ENCODE measurements at regions not wholly inside any gene's neighbourhood (a gene's known extent, or its start where the extent isn't known, plus 50 kb on each side); places are given as distances from the start of the nearest gene placed in this dataset.

GRCh38 chr3:168589376-168589775 is 493.7 kb upstream of the GOLIM4 start:
- Histone ChIP-seq H3K36me3 (ENCODE audit: insufficient read depth, low read length) (no peaks in the 10 kb centered on the region), H3K27ac (ENCODE audit: low read length) (no peak overlapping the region)
- TF ChIP-seq, protein P1, sequence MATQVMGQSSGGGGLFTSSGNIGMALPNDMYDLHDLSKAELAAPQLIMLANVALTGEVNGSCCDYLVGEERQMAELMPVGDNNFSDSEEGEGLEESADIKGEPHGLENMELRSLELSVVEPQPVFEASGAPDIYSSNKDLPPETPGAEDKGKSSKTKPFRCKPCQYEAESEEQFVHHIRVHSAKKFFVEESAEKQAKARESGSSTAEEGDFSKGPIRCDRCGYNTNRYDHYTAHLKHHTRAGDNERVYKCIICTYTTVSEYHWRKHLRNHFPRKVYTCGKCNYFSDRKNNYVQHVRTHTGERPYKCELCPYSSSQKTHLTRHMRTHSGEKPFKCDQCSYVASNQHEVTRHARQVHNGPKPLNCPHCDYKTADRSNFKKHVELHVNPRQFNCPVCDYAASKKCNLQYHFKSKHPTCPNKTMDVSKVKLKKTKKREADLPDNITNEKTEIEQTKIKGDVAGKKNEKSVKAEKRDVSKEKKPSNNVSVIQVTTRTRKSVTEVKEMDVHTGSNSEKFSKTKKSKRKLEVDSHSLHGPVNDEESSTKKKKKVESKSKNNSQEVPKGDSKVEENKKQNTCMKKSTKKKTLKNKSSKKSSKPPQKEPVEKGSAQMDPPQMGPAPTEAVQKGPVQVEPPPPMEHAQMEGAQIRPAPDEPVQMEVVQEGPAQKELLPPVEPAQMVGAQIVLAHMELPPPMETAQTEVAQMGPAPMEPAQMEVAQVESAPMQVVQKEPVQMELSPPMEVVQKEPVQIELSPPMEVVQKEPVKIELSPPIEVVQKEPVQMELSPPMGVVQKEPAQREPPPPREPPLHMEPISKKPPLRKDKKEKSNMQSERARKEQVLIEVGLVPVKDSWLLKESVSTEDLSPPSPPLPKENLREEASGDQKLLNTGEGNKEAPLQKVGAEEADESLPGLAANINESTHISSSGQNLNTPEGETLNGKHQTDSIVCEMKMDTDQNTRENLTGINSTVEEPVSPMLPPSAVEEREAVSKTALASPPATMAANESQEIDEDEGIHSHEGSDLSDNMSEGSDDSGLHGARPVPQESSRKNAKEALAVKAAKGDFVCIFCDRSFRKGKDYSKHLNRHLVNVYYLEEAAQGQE (IDR thresholded peaks at IDR 0.05; ENCODE audit: borderline replicate concordance): no peak
- TF ChIP-seq CTCF (IDR thresholded peaks at IDR 0.05; ENCODE audit: poor library complexity, severe bottlenecking) (no peak), MXI1 (conservative IDR thresholded peaks at IDR 0.05; ENCODE audit: poor library complexity, severe bottlenecking) (no peak), EZH2 (IDR thresholded peaks at IDR 0.05; ENCODE audit: borderline replicate concordance, insufficient read depth, low read length, poor library complexity, severe bottlenecking) (no peak), SMC3 (conservative IDR thresholded peaks at IDR 0.05; ENCODE audit: poor library complexity) (no peak), TAF1 (IDR thresholded peaks at IDR 0.05; ENCODE audit: low read depth) (no peak), RAD21 (conservative IDR thresholded peaks at IDR 0.05) (no peak)

GRCh38 chr3:168585544-168585943 is 489.8 kb upstream of the GOLIM4 start:
- Histone ChIP-seq H3K27ac (ENCODE audit: low read length) (no peak overlapping the region), H3K9me2 (ENCODE audit: insufficient read depth, low read length) (no peaks in the 10 kb centered on the region), H4K20me1 (ENCODE audit: insufficient read depth) (no peaks in the 10 kb centered on the region), H3K4me2 (ENCODE audit: low read length) (no peak overlapping the region), H3K9ac (ENCODE audit: low read length) (no peak overlapping the region), H3K27me3 (ENCODE audit: insufficient read depth, low read depth, low read length) (no peaks in the 10 kb centered on the region), H3K9me3 (ENCODE audit: low read length) (no peaks in the 10 kb centered on the region), H3F3A (ENCODE audit: insufficient read depth, low read length, poor library complexity, severe bottlenecking) (no peaks in the 10 kb centered on the region), H3K36me3 (ENCODE audit: insufficient read depth, low read length) (no peaks in the 10 kb centered on the region), H2AFZ (ENCODE audit: low read depth, low read length) (no peak overlapping the region), H3K79me2 (replicated peaks; ENCODE audit: insufficient read depth, low read length) (no peaks in the 10 kb centered on the region), H3K4me3 (ENCODE audit: low read length) (no peak overlapping the region)
- TF ChIP-seq EZH2 (IDR thresholded peaks at IDR 0.05; ENCODE audit: borderline replicate concordance, insufficient read depth, low read length, poor library complexity, severe bottlenecking) (no peak), CTCF (IDR thresholded peaks at IDR 0.05; ENCODE audit: poor library complexity, severe bottlenecking) (no peak), EP300 (conservative IDR thresholded peaks at IDR 0.05; ENCODE audit: poor library complexity, severe bottlenecking) (no peak), POLR2AphosphoS5 (IDR thresholded peaks at IDR 0.05) (no peak), RAD21 (conservative IDR thresholded peaks at IDR 0.05) (no peak), SMC3 (conservative IDR thresholded peaks at IDR 0.05; ENCODE audit: poor library complexity) (no peak), TAF1 (IDR thresholded peaks at IDR 0.05; ENCODE audit: low read depth) (no peak), MXI1 (conservative IDR thresholded peaks at IDR 0.05; ENCODE audit: poor library complexity, severe bottlenecking) (no peak)
- TF ChIP-seq, protein P1 (IDR thresholded peaks at IDR 0.05; ENCODE audit: borderline replicate concordance): no peak

More at GRCh38 chr3:168589376-168589775, 493.7 kb upstream of the GOLIM4 start:
- Histone ChIP-seq H3K79me2 (replicated peaks; ENCODE audit: insufficient read depth, low read length) (no peaks in the 10 kb centered on the region), H3K4me2 (ENCODE audit: low read length) (no peak overlapping the region), H4K20me1 (ENCODE audit: insufficient read depth) (no peaks in the 10 kb centered on the region), H3K27me3 (ENCODE audit: insufficient read depth, low read depth, low read length) (no peaks in the 10 kb centered on the region), H3K9me2 (ENCODE audit: insufficient read depth, low read length) (no peaks in the 10 kb centered on the region), H3K4me3 (ENCODE audit: low read length) (no peak overlapping the region), H3K9me3 (ENCODE audit: low read length) (no peaks in the 10 kb centered on the region), H3K9ac (ENCODE audit: low read length) (no peak overlapping the region), H2AFZ (ENCODE audit: low read depth, low read length) (no peak overlapping the region), H3F3A (ENCODE audit: insufficient read depth, low read length, poor library complexity, severe bottlenecking) (no peaks in the 10 kb centered on the region)
